NCI-H187 (cell line): ENCODE measurements at regions not wholly inside any gene's neighbourhood (a gene's known extent, or its start where the extent isn't known, plus 50 kb on each side); places are given as distances from the start of the nearest gene placed in this dataset.
"Not testable (repeated sequence)": the region's sequence is repeated elsewhere in the genome, so short reads cannot be mapped to it uniquely, and the experiment has no call there.

Source experiments
- DNase-seq, 2 experiments: peaks; one replicate each; lab custom pipeline; 2025; lab: John Stamatoyannopoulos, UW

DNA sequence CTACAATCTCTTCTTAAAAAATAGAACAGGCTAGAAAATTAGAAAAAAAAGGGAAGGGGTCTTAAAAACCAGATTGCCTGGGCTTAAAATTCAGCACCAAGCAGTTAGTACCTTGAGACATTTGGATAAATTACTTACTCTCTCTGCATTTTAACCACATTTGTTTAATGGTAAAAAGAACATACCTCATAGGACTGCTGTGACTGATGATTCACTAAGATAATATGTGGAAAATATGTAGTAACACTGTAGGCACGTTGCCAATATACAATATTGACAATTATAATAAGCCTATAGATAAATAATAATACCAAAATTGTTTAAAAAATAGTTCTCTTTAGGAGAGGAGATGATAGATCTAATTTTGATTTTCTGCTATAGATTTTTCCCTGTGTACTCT, 750.4 kb downstream of the TENT5A start:
- DNase-seq = no peak

DNA sequence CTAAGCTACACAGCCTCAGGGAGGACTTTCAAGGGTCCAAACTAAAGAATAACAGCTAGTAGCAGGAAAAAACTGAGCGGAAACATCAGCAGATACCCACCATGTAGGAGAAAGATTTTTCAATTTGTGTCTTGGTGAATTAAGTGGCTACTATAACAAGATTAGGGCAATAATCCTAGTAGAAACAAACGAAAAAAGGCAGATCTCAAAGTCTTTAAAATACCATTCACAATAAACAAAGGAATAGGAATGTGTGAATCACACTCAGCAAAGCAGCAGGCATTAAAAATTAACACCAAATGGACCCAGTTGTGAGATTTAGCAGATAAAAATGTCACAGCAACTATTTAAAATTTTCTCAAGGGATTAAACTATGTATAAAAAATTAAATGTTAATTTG, 761.2 kb downstream of the TENT5A start:
- DNase-seq = no peak

DNA sequence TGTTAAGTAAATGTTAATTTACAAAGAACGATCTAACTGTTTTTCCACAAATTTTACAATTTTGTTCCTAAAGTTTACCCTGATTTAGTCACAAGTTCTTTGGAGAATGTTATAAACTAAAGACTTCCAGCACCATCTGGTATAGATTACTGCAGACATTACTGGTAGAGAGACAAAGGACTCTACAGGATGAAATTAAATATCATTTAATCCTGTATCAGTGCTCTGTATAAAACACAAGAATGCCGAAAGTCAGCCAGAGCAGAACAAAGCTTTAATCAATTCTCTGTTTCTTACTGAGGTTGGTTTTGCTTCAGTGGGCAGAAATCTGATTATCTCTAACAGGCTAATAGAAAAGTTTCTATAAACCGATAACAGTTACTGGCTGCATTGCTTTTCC, 763.6 kb downstream of the TENT5A start:
- no peak for DNase-seq

DNA sequence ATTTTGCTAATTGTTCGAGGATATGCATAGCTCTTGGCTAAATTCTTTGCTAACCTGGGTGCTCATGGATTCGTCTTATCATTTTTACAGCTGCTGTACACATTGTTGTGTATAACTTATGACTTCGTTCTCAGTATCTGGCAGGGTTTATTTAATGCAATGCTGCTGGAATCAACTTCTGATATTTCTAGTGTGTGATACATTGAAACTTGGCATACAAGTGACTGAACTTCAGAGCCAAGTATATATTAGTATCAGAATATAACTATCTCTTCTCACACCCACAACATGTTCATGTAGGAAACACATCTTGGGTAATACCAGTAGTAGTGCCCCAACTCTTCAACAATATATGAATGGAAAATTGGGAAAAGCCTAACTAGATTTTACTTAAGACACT, 764.2 kb downstream of the TENT5A start:
- no peak for DNase-seq

DNA sequence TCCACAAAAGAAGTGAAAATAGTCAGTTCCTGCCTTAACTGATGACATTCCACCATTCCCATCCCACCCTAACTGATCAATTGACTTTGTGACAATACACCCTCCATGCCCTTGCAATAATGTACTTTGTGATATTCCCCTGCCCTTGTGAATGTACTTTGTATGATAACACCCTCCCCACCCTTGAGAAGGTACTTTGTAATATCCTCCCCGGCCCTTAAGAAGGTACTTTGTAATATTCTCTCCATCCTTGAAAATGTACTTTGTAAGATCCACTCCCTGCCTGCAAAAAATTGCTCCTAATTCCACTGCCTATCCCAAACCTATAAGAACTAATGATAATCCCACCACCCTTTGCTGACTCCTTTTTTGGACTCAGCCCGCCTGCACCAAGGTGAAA, 771.3 kb downstream of the TENT5A start:
- not testable (repeated sequence) for DNase-seq

DNA sequence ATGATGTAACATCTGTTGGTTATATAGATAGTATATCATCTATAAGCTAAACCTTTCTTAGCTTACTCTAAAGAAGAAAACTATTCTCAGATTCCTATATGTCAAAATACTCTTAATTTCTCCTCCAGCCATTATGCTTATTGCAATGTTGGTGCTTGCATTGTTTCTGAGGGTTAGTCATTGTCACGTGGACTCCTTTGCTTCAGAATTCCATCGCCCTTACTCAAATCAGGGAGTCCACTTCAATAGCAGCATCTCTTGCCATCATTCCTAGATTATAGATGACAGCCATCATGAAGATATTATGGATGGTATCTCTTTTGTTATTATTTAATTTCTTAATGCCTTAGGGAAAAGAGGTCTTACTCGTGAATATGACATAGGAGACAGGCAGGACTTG, 776.1 kb downstream of the TENT5A start:
- DNase-seq = no peak

DNA sequence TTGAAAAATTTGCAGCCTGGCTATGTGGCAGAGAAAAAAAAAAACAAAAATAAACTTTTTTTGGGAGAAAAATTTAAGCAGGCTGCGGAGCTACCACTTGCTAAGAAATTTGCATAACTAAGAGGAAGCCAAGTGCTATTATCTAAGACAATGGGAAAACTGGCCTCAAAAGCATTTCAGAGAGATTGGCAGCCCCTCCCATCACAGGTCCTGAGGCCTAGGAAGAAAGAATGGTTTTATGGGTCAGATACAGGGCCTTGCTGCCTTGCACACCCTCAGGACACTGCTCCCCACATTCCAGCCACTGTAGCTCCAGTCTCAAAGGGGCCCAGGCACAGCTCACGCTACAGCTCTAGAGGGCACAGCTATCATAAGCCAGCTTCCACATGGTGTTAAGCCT, 777.9 kb downstream of the TENT5A start:
- DNase-seq = no peak

DNA sequence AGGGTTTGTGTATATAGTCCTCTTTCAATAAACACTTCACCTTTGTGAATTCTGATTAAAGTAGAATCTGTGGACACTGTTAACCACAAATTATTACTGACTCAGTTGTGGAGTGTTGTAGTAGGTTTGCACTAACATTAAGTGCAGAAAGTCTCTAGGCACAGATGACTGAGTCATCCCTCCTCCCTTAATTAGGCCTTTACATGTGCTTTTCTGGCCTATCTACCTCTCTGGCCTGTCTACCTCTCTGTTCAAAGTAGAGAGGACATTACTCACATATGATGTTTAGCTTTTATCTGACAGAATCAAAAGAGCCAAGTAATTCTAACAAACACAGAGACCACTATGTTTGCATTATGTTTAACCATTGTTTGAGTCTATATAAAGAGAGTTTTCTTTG, 783.0 kb downstream of the TENT5A start:
- DNase-seq = no peak

DNA sequence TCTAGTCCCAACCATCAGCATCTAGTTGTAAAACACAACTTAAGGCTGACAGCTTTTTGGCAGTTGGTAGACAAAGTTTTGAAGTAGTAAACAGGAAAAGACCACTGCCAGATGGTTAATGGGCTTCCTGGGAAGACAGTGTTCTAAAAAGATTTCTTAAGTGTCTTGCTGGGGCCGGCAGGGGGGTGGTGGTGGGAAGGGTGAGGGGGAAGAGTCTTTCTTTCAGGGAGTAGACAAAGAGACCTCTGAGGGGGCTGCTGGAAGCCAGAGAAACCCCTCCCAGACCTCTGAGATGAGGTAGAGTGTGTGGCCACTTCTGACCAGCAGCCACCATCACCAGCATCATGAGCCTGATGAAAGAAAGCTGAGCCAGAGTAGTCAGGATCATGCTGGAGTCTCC, 784.9 kb downstream of the TENT5A start:
- no peak for DNase-seq

DNA sequence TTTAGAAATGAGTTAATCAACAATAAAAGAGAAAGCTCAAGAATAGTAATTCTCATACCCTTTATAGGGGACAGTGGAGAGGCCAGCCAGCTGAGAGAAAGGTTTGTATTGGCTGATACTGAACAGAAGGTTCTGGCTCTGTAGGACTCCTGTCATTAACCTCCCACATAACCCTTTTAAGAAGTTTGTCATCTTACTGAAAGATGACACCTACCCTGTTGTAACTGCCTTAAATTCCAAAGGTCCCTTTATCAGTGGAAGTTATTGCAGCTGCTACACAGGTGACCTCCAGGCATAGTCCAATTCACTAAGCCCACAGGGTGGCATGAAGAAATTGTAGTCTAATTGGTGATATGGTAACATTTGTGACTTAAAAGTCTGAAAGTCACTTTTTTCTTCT, 790.1 kb downstream of the TENT5A start:
- no peak for DNase-seq

DNA sequence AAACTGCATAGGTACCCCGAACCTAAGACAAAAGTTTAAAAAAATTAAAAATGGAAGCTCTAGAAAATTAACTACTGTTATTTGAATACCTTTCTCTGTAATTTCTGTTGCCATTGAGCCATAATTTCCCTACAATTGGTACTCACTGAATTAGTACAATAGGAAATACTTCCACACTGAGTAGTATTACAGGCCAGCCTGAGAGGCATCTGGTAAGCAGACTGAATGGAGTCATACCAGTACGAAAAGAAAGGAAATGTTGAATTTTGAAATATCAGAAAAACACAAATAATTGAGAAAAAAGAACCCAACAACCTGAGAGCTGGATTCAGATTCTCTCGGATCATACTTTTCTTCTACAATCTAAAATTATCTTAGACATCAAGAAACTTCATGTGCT, 791.3 kb downstream of the TENT5A start:
- no peak for DNase-seq

DNA sequence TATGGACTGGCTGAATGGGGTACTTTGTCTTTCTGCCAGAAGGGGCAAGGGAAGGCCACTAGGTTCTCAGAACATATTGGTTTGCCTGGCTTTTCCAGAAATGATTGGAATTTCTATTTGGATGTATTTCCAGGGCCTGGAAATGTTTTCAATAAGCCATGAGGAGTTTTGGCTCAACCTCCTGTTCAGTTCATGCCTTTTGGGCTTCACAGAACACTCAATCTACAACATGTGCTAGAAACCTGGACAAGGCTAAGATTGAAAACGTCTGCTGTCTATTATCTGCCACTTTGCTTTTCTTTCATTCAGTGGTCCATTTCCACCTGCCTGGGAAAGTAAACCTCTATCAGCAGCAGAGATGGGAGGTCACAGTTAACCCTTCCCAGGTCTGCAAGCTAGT, 793.4 kb downstream of the TENT5A start:
- no peak for DNase-seq

DNA sequence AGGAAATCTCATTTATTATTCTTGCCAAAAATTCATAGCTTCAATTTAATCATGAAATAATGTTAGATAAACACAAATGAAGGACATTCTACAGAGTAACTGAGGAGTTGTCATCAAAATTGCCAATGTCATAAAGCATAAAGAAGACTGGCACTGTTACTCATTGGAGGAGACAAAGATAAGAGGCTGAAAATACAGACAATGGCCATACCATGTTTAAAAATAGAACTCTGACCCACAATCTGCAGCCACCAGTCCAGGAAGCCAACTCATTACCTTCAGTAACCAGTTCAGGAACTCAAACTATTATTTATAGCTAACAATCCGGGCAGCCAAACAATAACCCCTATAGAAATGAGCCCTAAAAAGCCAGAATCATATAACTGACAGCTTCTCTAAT, 795.6 kb downstream of the TENT5A start:
- no peak for DNase-seq

DNA sequence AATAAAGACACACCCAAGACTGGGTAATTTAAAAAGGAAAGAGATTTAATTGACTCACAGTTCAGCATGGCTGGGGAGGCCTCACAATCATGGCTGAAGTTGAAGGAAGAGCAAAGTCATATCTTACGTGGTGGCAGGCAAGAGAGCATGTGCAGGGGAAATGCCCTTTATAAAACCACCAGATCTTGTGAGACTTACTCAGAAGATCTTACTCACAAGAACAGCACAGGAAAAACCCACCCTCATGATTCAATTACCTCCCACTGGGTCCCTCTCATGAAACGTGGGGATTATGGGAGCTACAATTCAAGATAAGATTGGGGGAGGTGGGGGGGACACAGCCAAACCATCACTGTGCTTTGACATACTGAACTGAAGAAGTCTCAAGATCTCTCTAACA, 800.0 kb downstream of the TENT5A start:
- DNase-seq = not testable (repeated sequence)

DNA sequence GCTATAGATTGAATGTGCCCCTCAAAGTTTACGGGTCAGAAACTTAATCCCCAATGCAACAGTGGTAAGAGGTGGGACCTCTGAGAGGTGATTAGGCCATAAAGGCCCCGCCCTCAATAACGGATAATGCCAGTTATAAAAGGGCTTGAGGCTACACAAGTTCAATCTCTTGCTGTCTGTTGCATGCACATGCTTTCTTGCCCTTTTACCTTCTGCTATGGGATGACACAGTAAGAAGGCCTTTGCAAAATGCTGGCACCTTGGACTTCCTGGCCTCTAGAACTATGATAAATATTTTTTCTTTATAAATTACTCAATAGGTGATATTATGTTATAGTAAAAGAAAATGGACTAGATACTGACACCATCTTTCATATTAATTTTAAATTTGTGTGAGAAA, 806.1 kb downstream of the TENT5A start:
- DNase-seq = no peak

DNA sequence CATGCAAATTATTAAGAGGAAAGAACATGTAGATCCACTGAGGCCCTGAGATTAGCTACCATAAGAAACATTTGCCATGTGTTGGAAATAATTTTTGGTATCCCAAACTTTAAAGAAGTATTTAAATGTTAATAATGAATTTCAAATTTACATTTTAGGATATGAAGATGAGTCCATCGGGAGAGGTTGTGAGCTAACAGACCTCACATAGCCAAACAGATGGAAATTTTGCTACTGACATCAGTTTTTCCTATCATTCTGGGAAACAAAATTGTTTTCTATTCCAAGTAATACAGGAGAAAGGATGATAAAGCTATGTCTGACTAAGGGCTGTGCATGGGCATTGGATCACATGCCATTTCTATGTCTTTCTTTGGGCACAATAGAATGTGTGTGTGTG, 809.6 kb downstream of the TENT5A start:
- DNase-seq = no peak

DNA sequence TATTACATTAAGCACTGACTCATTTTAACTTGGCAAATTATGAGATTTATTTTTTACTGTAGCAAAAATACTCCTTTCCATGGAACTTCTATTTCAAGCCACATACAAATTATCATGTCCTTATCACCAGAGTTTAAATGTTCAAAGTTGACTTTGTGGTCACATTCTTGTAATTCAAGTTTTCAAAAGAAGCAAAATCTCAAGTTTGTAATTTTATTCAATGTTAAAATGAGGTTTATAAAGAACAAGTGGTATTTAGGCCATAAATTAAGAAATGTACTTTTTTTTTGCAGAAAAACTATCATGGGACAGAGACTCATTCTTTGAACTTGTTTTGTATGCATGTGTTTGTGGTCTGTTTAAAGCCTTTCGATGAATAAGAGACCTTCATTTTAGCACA, 811.5 kb downstream of the TENT5A start:
- no peak for DNase-seq

DNA sequence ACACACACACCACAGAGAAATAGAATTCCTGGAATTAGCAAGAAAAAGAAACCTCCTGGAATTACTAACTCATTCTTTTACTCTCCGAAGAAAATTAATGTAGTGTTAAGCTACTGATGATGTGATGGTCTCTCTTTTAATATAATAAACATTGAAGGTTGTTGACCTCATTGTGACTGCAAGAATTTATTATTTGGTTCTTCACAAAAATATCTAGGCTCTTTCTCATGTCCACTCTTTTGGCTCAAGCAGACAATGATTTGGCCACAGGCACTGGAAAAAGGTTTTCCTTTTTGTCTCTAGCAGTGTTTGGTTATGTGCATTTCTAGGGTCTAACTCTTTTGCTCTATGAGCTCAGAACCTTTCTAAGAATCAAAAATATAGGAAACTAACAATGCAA, 811.9 kb downstream of the TENT5A start:
- no peak for DNase-seq

DNA sequence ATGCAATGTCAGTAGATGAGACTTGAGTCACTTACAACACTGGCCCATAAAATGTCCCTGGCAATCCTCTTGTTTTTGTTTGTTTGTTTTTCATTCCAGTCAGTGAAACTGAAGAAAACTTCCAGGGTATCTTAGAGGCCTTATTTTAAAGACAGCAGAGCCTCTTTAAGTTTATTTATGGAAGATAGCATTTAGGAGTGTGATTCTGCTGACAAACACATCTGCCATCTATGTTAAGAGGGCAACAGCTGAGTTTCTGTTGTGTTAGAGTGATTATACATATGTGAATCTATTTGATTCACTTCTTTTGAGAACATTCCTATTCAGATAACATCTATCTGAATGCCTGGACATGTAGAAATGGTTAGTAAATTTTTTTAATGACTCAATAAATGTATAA, 812.6 kb downstream of the TENT5A start:
- DNase-seq = no peak

DNA sequence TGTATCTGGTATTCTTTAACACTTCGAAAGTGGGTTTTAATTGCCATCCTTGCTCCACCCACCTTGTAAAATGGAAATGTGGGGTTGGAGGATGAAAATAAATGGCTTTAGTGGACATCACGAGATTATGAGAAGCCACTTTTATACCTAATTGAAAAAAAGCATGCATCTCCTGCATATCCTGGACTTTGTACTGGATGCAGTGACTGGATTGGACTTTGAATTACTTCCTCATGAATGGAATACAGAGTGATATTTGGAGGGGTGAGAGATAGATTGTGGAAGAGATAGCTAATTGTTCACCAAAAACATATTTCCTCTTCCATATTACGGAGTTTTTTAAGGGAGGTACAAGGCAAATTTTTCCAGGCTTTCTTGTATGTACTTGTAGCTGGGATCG, 813.0 kb downstream of the TENT5A start:
- no peak for DNase-seq

DNA sequence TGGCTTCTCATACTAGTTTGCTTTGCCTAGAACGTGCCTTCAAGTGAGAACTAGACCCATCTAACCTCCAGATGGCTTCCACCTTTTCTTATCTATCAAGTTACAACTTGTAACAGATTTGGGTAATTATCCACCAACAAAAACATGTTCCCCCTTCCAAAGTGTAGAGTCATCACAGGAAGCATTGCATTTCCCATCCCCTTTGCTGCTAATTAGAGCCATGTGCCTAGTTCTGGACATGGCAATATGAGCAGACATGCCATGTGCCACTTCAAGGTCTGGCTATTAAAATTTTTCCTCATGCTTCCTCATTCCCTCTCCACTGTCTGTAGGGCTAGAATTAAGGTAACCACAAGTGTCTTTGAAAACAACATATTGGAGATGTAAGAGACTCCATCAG, 814.4 kb downstream of the TENT5A start:
- no peak for DNase-seq

DNA sequence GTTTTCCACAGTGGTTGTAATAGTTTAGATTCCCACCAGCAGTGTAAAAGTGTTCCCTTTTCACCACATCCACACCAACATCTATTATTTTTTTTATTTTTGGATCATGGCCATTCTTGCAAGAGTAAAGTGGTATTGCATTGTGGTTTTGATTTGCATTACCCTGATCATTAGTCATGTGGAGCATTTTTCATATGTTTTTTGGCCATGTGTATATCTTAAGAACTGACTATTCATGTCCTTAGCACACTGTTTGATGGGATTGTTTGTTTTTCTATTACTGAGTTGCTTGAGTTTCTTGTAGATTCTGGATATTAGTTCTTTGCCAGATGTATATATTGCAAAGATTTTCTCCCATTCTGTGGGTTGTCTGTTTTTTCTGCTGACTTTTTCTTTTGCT, 820.1 kb downstream of the TENT5A start:
- DNase-seq = no peak

DNA sequence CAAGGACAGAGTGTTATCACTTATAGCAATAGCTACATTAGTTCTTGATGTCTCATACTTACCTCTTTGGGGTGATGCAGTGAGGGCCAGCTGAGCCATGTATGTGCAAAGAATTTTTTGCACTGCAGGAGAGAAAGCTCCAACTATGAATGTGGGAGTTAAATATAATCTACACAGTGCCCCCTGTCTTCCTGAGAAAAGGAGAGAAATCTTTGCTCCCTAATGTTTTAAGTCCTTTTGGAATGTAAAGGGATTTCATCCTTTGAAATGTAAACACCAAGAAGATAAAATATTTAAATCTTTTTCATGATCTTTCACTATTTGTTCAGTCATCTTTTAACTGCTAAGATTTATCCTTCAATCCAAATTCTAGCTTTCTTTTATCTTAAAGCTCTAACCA, 822.1 kb downstream of the TENT5A start:
- DNase-seq = no peak

DNA sequence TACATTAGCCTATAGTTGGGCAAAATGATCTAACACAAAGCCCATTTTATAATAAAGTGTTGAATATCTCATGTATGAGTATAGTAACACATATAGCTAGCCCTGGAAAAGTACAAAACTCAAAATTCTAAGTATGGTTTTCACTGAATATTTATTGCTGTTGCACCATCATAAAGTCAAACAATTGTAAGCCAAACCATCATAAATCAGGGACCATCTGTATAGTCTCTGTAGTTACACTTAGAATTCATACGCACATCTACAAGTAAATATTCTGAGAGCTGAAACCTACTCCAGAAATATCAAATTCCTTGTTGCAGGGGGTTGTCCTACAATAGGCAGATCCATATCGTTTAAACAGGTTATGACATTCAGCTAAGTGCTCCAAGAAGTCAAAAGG, 817.3 kb downstream of the BCKDHB start:
- no peak for DNase-seq

DNA sequence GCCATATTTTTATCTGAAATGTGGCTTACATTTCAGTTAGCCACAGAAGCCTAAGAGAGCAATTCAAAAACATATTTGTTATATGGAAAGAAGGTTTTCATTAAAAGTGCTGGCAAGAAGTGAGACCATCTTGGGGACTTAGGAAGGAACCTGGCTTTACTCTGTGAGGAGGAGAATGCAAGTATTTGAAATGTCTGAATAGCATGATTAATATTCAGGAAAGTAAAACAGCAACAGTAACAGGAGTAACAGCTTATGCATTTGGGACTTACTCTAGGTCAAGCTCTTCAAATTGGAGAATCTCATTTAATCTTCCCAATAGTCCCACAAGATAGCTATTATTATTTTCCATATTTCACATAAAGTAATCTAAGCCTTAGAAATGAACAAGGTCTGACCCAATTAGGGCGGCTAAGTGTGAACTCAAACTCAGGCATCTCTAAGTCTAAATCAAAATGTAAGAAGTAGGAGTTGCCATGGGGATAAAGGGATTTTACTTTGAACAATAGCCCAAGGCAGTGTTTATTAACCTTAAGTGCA, 816.5 kb downstream of the BCKDHB start:
- no peak for DNase-seq
